Left lung (tissue), 4 donors: ENCODE measurements at regions not wholly inside any gene's neighbourhood (a gene's known extent, or its start where the extent isn't known, plus 50 kb on each side); places are given as distances from the start of the nearest gene placed in this dataset.

Experiments
- ATAC-seq: fragments of 200-7000 bp; cut with Tn5 transposase; one replicate; pipeline ENCODE4 v1.9.1; 2020; ENCODE audit warnings: moderate library complexity
- DNase-seq, 4 donors: peaks; one replicate each; pipeline ENCODE4 v3.0.0-alpha.2; 2013 to 2020
- H3K27ac ChIP-seq, 2 donors: fragments of 200-600 bp; sonication (generic) in 1 of 2; one replicate each; pipeline versions ENCODE4 v1.5.0 to v1.8.0; 2020 to 2021
- H3K27me3 ChIP-seq, 2 donors: fragments of 200-600 bp; sonication (generic) in 1 of 2; one replicate each; pipeline versions ENCODE4 v1.5.0 to v1.8.0; 2020 to 2021
- H3K36me3 ChIP-seq, 2 donors: fragments of 200-600 bp; sonication (generic) in 1 of 2; one replicate each; pipeline versions ENCODE4 v1.5.0 to v1.8.0; 2020 to 2021
- H3K4me1 ChIP-seq, 2 donors: fragments of 200-600 bp; one replicate each; pipeline ENCODE4 v1.8.0; 2021
- H3K4me3 ChIP-seq, 2 donors: fragments of 200-600 bp; sonication (generic) in 1 of 2; one replicate each; pipeline versions ENCODE4 v1.5.0 to v1.8.0; 2020 to 2021; ENCODE audit warnings: mild to moderate bottlenecking in 1 of 2
- H3K9me3 ChIP-seq, 2 donors: fragments of 200-600 bp; sonication (generic) in 1 of 2; one replicate each; pipeline versions ENCODE4 v1.5.0 to v1.8.0; 2020 to 2021
- intact Hi-C, 2 donors: fragments of 100-400 bp; cut with DNase I; formaldehyde crosslinking; loops; one replicate each; pipeline versions ENCODE4 v1.11.2 to v1.14.2; 2022
- TF ChIP-seq, protein P1 (sequence below), 2 donors: fragments of 200-600 bp; sonication (generic) in 1 of 2; IDR thresholded peaks; one replicate each; pipeline versions ENCODE4 v1.5.0 to v1.8.0; 2021; ENCODE audit warnings: antibody characterized with exemption in 2 of 2
- donor health status: DM: no; HTN: yes; CAD: no.
- donor health status: DM: no; HTN: no; CAD: no.

DNA sequence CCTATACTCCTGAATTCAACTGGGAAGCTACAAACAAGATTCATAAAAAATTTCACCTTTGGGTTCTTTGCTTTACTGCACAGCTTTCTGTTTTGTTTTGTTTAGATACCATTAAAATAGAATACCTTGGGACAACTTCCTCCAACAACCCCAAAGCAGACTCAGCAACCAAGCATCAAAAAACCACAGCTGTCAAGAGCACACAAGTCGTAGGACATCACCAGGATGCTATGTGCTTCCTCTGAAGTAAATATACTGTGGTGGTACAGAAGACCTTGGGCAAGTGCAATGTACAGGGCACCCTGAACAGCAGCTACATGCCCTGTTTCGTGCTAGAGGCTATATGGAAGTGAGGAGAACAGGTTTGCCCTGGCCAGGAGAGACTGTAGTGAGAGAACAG lies 359.3 kb downstream of the BCL11B start:
- Histone ChIP-seq H3K27ac (no peak overlapping the region), H3K27me3 (peaks cover 0 to 20% of the 10 kb centered on the region in 2 donors), H3K36me3 (no peaks in the 10 kb centered on the region), H3K9me3 (no peaks in the 10 kb centered on the region), H3K4me3 (no peak overlapping the region), H3K4me1 (no peaks in the 10 kb centered on the region)
- intact Hi-C loops, result no loop called here
- DNase-seq, result no peak
- no peak for ATAC-seq
- TF ChIP-seq, protein P1, sequence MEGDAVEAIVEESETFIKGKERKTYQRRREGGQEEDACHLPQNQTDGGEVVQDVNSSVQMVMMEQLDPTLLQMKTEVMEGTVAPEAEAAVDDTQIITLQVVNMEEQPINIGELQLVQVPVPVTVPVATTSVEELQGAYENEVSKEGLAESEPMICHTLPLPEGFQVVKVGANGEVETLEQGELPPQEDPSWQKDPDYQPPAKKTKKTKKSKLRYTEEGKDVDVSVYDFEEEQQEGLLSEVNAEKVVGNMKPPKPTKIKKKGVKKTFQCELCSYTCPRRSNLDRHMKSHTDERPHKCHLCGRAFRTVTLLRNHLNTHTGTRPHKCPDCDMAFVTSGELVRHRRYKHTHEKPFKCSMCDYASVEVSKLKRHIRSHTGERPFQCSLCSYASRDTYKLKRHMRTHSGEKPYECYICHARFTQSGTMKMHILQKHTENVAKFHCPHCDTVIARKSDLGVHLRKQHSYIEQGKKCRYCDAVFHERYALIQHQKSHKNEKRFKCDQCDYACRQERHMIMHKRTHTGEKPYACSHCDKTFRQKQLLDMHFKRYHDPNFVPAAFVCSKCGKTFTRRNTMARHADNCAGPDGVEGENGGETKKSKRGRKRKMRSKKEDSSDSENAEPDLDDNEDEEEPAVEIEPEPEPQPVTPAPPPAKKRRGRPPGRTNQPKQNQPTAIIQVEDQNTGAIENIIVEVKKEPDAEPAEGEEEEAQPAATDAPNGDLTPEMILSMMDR (IDR thresholded peaks at IDR 0.05), result no peak

DNA sequence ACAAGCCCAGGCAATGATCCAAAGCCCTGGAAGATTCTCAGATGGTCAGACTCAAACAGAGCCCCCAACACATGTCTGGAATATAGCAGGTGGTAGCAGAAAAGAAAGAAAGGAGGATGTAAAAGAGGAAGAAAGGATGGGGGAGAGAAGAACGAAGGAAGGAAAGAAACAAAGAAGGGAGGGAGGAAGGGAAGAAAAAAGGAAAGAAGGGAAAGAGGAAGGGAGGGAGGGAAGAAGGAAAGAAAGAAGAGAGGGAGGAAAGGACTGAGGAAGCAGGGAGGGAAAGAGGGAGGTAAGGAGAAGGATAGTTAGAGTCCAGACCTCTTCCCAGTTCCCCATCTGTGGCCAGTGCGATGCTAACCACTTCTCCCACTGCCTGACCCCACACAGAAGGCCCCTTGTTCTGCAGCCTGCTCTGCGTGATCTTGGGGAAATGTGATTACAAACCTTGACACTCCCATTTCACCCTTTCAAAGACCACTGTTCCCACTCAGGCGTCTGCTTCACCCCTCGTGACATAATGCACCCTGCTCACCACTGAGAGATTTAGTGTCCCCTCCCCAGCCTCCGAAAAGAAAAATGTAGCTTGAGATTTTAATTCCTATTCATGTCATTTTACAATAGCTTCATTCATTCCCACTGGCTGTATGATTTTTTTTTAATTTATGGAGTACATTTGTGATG lies 357.9 kb downstream of the BCL11B start:
- TF ChIP-seq, protein P1 (IDR thresholded peaks at IDR 0.05), result no peak
- no peak for DNase-seq
- intact Hi-C loops, result no loop called here
- Histone ChIP-seq H3K4me3 (no peak overlapping the region), H3K4me1 (no peaks in the 10 kb centered on the region), H3K9me3 (no peaks in the 10 kb centered on the region), H3K27ac (no peak overlapping the region), H3K36me3 (no peaks in the 10 kb centered on the region), H3K27me3 (peaks cover 0 to 11% of the 10 kb centered on the region in 2 donors)
- no peak for ATAC-seq

- DNase-seq, result peak in 2 of 4 donors; percentile 58 to 78
Observed at GRCh38 chr14:98914942-98915341, 357.1 kb downstream of the BCL11B start.

DNA sequence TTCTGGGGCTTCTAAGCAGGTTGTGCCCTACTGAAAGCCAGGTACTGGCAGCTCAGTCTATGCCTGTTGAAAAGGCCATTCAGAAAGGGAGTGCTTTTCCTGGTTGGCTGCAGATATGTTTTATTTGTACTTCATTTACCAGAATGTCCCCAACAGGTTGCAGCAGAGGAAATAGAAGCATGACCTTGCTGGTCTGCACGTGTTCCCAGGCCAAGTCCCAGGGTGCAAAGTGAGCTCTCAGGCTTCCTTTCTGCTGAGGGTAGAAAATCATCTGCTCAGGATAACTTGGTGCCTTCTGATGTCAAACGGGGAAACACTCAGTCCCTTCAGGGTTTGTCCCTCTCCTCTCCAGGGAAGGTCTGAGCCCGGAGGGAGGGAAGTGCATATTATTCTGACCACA lies 356.4 kb downstream of the BCL11B start:
- no peak for ATAC-seq
- H3K27ac ChIP-seq, result no peak overlapping the region
- no peaks in the 10 kb centered on the region for H3K9me3 ChIP-seq
- no peak for DNase-seq
- H3K27me3 ChIP-seq, result peaks cover 0 to 11% of the 10 kb centered on the region in 2 donors
- intact Hi-C loops, result no loop called here
- TF ChIP-seq, protein P1 (IDR thresholded peaks at IDR 0.05), result no peak
- H3K4me3 ChIP-seq, result no peak overlapping the region
- no peaks in the 10 kb centered on the region for H3K4me1 ChIP-seq
- H3K36me3 ChIP-seq, result no peaks in the 10 kb centered on the region

More at GRCh38 chr14:98914942-98915341, 357.1 kb downstream of the BCL11B start:
- Histone ChIP-seq H3K9me3 (no peaks in the 10 kb centered on the region), H3K27ac (no peak overlapping the region), H3K36me3 (no peaks in the 10 kb centered on the region), H3K27me3 (peaks cover 0 to 11% of the 10 kb centered on the region in 2 donors), H3K4me1 (no peaks in the 10 kb centered on the region), H3K4me3 (no peak overlapping the region)
- no peak for ATAC-seq
- intact Hi-C loops, result no loop called here
- TF ChIP-seq, protein P1 (IDR thresholded peaks at IDR 0.05), result no peak

DNA sequence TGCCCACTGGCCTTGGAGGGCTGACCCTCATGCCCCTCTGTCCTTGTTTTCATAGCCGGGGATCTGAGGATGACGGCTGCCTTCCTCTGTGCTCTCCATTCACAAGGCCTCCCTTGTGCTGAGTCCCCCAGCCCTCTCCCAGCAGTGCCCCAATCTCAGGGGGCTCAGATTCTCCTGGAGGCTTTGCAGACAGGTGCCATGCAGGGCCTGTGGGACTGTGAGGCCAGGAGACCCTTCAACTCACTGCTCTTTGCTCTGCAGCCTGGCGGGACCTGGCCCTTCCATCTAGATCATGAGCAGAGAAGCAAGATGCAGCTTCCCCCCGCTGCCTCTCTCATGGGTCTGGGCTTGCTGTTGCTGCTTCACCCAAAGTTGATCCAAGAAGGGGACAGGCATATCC lies 356.0 kb downstream of the BCL11B start:
- intact Hi-C loops, result no loop called here
- DNase-seq, result no peak

More for the DNA sequence above, 356.0 kb downstream of the BCL11B start:
- no peak overlapping the region for H3K4me3 ChIP-seq
- no peaks in the 10 kb centered on the region for H3K4me1 ChIP-seq
- no peaks in the 10 kb centered on the region for H3K36me3 ChIP-seq
- no peak overlapping the region for H3K27ac ChIP-seq
- ATAC-seq, result no peak
- H3K27me3 ChIP-seq, result peaks cover 0 to 10% of the 10 kb centered on the region in 2 donors
- no peaks in the 10 kb centered on the region for H3K9me3 ChIP-seq
- TF ChIP-seq, protein P1 (IDR thresholded peaks at IDR 0.05), result no peak
